ENCODE measurements at regions not wholly inside any gene's neighbourhood (a gene's known extent, or its start where the extent isn't known, plus 50 kb on each side); places are given as distances from the start of the nearest gene placed in this dataset.

DNA sequence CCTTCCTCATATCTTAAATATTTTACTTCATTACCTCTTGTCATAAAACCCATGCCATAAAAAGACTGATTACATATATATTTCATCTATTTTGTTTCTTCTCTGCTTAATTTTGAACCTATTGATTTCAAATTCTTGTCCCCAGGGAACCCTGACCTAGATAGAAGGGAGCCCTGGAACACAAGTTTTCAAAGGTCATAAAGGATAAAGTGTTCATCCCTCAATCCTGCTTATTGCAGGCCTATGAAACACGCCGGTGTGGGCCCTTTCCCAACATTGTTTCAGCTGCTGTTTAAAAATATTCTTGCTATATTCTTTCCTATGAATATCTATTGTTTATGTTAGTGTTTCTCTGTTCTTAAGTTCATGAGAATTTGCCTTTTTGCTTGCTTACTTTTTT, 1389.5 kb upstream of the GBE1 start:
- DNase-seq (no peak), ATAC-seq (ENCODE audit: low read depth) (no peak)
- no peaks in the 10 kb centered on the region for H3K4me1 Mint-ChIP-seq
- H3K9me3 Mint-ChIP-seq = peaks cover 11% of the 10 kb centered on the region
- no peaks in the 10 kb centered on the region for H3K27me3 Mint-ChIP-seq
- CTCF ChIA-PET = no interaction called here
- H3K27ac Mint-ChIP-seq = no peak overlapping the region
- no peak overlapping the region for H3K4me3 Mint-ChIP-seq
- no peak for TF ChIP-seq CTCF (IDR thresholded peaks at IDR 0.05)
- intact Hi-C loops (cut with micrococcal nuclease) = no loop called here
- POLR2A ChIA-PET = no interaction called here
- H3K36me3 Mint-ChIP-seq (ENCODE audit: low read depth) = no peaks in the 10 kb centered on the region

DNA sequence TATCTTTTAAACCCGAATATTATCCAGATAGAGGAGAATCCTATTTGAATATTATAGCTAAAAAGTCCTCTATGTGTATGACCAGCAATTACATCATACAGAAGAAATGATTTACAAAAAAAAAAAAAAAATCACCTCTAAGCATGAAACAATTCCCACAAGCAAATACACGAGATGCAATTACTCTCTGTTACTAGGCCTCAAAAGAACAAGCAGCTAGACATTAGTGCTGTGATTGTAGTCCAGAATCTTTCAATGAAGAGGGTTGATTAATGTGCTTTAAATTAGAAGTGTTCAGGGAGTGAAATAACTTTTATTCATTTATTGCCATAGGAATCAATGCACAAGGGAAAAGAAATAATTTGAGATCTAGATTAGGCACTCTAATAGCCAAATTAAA, 1379.5 kb upstream of the GBE1 start:
- ATAC-seq (ENCODE audit: low read depth) (no peak), DNase-seq (no peak)
- Mint-ChIP-seq H3K9me3 (no peaks in the 10 kb centered on the region), H3K36me3 (ENCODE audit: low read depth) (no peaks in the 10 kb centered on the region), H3K4me1 (no peaks in the 10 kb centered on the region), H3K4me3 (no peak overlapping the region), H3K27me3 (no peaks in the 10 kb centered on the region), H3K27ac (no peak overlapping the region)
- no peak for TF ChIP-seq CTCF (IDR thresholded peaks at IDR 0.05)
- ChIA-PET POLR2A (no interaction called here), CTCF (no interaction called here)
- intact Hi-C loops (cut with micrococcal nuclease) = no loop called here

DNA sequence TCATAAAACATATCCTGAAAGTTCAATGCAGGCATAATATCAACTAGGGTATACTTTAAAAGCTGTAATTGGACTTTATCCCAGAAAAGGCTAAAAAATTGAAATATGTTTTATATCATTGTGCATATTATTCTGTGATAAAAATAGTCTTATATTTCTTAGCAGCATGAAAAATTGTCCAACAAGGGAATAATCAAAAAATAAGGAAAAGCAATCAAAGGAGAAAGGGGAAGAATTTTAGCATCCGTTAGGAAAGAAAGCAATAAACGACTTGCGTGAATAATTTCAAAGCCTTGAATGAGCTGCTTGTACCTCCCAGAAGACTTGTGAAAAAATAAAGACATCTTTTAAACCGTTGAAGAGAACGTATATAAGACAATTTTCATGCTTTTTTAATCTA, 1369.8 kb upstream of the GBE1 start:
- DNase-seq (no peak), ATAC-seq (ENCODE audit: low read depth) (no peak)
- TF ChIP-seq CTCF (IDR thresholded peaks at IDR 0.05) = no peak
- Mint-ChIP-seq H3K4me1 (no peaks in the 10 kb centered on the region), H3K27ac (no peak overlapping the region), H3K9me3 (peaks cover 9% of the 10 kb centered on the region), H3K4me3 (no peak overlapping the region), H3K27me3 (no peaks in the 10 kb centered on the region), H3K36me3 (ENCODE audit: low read depth) (no peaks in the 10 kb centered on the region)
- ChIA-PET POLR2A (no interaction called here), CTCF (no interaction called here)
- intact Hi-C loops (cut with micrococcal nuclease) = no loop called here

DNA sequence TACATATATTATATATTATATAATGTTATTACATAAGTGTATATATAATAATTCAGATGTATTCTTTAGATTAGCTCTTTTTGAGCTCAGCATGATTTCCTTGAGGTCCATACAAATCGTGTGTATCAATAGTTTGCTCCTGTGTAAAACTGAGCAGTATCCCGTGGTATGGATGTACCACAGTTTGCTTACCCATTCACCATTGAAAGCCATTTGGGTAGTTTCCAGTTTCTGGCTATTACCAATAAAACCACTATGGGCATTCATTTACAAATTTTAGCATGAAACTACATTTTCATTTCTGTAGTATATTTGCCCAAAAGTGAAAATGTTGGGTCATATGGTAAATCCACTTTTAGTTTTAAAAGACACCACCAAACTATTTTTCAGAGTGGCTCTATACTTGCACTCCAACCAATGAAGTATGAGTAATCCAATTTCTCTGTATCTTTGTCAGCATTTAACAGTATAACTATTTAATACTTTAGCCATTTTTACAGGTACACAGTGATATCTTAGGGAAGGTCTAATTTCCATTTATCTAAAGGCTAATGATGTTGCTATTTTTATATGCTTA, 1361.4 kb upstream of the GBE1 start:
- H3K36me3 Mint-ChIP-seq (ENCODE audit: low read depth) = no peaks in the 10 kb centered on the region
- no peak for DNase-seq
- H3K4me3 Mint-ChIP-seq = no peak overlapping the region
- ATAC-seq (ENCODE audit: low read depth) = no peak
- peaks cover 6% of the 10 kb centered on the region for H3K9me3 Mint-ChIP-seq
- H3K27me3 Mint-ChIP-seq = no peaks in the 10 kb centered on the region
- H3K4me1 Mint-ChIP-seq = no peaks in the 10 kb centered on the region
- no peak overlapping the region for H3K27ac Mint-ChIP-seq
- POLR2A ChIA-PET = no interaction called here
- no peak for TF ChIP-seq CTCF (IDR thresholded peaks at IDR 0.05)
- CTCF ChIA-PET = no interaction called here
- intact Hi-C loops (cut with micrococcal nuclease) = no loop called here

DNA sequence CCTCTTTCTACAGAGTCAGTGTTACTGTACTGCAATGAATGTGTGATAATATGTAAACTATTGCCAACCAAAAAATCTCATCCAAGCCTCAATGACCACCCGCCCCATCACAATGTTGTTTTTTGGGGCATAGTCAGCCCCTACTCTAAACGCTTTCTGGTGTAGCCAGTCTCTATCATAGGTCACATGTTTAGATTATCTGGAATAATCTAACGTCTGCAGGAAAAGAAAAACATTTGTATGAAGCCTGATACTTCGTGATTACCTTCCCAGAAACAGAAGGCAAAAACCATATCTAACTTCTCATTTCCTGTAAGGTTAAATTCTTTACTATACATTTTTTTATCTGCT, 1331.8 kb upstream of the GBE1 start:
- H3K4me3 Mint-ChIP-seq = no peak overlapping the region
- ChIA-PET CTCF (no interaction called here), POLR2A (no interaction called here)
- no peak overlapping the region for H3K27ac Mint-ChIP-seq
- DNase-seq = no peak
- H3K9me3 Mint-ChIP-seq = no peaks in the 10 kb centered on the region
- no peaks in the 10 kb centered on the region for H3K4me1 Mint-ChIP-seq
- H3K36me3 Mint-ChIP-seq (ENCODE audit: low read depth) = no peaks in the 10 kb centered on the region
- intact Hi-C loops (cut with micrococcal nuclease) = no loop called here
- no peak for ATAC-seq (ENCODE audit: low read depth)
- no peaks in the 10 kb centered on the region for H3K27me3 Mint-ChIP-seq
- TF ChIP-seq CTCF (IDR thresholded peaks at IDR 0.05) = no peak

Data from activated B cell treated with CpG ODN at 0.5 μM for 24 hours (primary cell).